Sigmoid colon (tissue), 4 donors: ENCODE measurements at regions not wholly inside any gene's neighbourhood (a gene's known extent, or its start where the extent isn't known, plus 50 kb on each side); places are given as distances from the start of the nearest gene placed in this dataset.

Experiments used
- CTCF ChIP-seq, 4 experiments: fragments of 450-650 bp in 3 of 4; fragments of 200-600 bp in 1 of 4; IDR thresholded peaks; one replicate each; pipeline ENCODE4 v1.5.1; 2016 to 2019; ENCODE audit warnings: antibody characterized with exemption in 4 of 4, mild to moderate bottlenecking in 3 of 4, moderate library complexity in 2 of 4
- EP300 ChIP-seq, 4 donors: sonication (generic); formaldehyde crosslinking; IDR thresholded peaks; one replicate each; pipeline ENCODE4 v1.6.1; 2017; ENCODE audit warnings: antibody characterized with exemption in 4 of 4
- POLR2A ChIP-seq, 2 donors: fragments of 450-650 bp; IDR thresholded peaks; one replicate each; pipeline ENCODE4 v1.6.1; 2016; ENCODE audit warnings: antibody characterized with exemption in 2 of 2, mild to moderate bottlenecking in 2 of 2, moderate library complexity in 2 of 2

- TF ChIP-seq CTCF (IDR thresholded peaks at IDR 0.05) (no peak), EP300 (IDR thresholded peaks at IDR 0.05) (no peak), POLR2A (IDR thresholded peaks at IDR 0.05) (no peak)
Observed at GRCh38 chr19:32022731-32023563, 322.5 kb upstream of the ZNF507 start.
